DMS153 treated with DMSO at 0.1 percent for 48 hours (cell line): ENCODE measurements at regions not wholly inside any gene's neighbourhood (a gene's known extent, or its start where the extent isn't known, plus 50 kb on each side); places are given as distances from the start of the nearest gene placed in this dataset.

Source experiments
- DNase-seq: peaks from one replicate; lab custom pipeline; 2025; ENCODE audit not compliant: unreplicated experiment; lab: John Stamatoyannopoulos, UW

DNA sequence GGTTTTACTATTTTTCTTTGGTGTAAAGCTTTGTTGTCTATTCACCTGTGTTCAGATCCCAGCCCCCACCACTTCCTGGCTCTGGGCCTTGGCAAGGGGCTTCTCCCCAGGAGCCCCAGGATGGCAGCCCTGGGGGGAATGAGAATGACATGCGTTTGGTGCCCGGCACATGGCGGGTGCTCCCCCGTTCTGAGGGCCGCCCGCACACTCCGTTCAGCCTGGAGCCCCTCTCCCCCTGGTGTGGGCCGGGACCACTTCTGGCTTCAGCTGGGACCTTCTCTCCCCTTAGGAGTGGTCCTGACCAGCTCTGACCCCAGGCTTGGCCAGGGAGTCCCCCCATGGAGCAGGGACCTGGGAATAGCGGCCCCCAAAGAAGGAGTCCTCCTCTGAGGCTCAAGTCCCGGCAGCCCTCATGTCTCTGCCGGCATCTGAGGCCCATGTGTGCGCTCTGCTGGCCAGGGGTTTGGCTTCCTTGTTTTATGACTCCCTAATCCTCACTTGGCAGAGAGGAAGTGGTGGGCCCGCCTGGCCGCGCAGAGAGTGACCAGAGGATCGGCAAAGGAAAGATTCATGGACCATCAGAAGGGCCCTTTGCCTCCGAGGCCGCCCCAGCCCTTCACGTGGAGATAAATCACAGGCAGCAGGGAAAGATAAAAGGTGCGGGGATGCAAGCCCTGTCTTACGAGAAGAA lies 57.0 kb upstream of the LMX1B start:
- DNase-seq: no peak

DNA sequence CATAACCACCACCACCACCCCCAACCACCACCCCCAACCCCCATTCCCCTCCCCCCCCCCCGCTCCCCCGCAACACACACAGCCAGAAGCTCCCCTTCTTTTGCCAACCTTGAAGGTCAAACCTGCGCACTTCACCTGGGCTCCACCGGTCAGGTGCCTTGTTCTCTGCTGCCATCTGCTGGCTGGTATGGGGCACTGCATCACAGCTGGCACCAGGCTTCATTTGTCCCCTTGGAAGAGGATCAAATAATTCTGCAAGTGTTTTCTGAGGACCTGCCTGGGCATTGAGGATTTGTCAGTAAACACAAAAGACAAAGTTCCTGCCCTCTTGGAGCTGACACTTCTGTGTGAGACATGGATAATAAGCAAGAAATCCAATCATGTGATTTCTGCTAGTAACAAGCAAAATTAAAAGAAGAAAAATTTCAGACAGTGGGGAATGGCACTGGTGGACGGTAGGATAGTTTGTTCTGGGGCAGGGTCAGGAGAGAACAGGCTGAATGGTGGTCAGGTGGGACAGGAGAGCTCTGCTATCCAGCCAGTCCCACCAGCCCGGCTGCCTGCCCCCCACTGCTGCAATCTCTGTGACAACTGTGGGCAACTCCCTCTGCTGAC lies 55.6 kb upstream of the LMX1B start:
- peak; percentile 68 for DNase-seq

DNA sequence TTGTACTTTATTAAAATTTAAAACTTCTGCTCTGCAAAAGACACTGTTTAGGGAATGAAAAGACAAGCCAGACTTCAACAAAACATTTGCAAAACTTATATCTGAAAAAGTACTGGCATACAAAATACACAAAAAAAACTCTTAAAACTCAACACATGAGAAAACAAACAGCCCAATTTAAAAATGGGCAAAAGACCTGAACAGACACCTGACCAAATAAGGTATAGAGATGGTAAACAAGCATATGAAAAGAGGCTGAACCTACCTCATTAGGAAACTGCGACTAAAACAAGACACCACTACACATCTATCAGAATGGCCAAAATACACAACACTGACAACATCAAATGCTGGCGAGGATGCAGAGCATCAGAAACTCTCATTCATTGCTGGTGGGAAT lies 54.4 kb upstream of the LMX1B start:
- DNase-seq: no peak

DNA sequence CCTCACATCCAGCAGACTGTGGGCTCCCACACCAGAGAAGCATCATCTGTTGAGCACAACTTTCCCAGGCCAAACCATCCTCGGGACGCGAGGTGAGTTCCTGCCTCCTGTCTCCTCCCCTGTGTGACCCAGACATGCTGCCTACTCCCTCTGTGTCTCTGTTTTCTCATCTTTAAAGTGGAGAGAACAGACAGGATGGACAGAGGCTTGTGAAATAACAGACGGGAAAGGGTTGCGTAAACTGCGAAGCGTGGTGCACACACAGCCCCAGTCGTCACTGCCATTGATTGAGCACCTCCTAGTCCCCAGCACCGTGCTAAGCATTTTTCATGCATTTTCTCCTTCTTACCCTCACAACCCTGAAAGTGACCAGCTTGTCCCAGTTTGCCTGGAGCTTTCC lies 52.1 kb upstream of the LMX1B start:
- no peak for DNase-seq

GRCh38 chr9:126563556-126563955 lies 50.2 kb upstream of the LMX1B start:
- no peak for DNase-seq
